ENCODE measurements at regions not wholly inside any gene's neighbourhood (a gene's known extent, or its start where the extent isn't known, plus 50 kb on each side); places are given as distances from the start of the nearest gene placed in this dataset. TPM values are rescaled to one million over a fixed set of nuclear protein-coding genes. Genes with fewer than 3 reads are reported as not detected.

DNA sequence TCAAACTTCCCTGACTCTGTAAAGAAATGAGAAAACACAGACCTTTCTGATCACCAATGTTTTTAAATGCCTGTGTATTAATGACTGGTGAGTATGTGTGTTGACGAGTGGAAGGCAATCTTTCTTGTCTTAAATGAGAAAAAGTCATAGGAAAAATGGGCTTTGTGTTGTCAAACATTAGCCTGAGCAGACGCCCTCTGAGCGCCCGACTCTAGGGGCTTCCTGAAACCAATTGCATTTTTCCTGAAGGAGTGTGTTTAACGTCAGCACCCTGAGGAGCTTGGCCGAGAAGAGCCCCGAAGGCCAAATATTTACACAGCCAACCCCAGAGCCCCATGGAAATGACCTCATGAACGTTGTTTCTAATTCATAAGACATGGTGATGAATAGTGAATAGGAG is 154.3 kb downstream of the PHF2 start:
- no peak overlapping the region for H3K4me3 ChIP-seq (ENCODE audit: low read depth, low read length)
- no peak overlapping the region for H3K27ac ChIP-seq (ENCODE audit: low read depth)
- H3K36me3 ChIP-seq (ENCODE audit: insufficient read depth) = no peaks in the 10 kb centered on the region
- DNase-seq (ENCODE audit: extremely low spot score) = no peak
- no peaks in the 10 kb centered on the region for H3K4me1 ChIP-seq (ENCODE audit: insufficient read depth)
- 42% methylated on average over 8 of the region's 8 CpGs for WGBS

GRCh38 chr9:93730217-93730616 is 153.8 kb downstream of the PHF2 start:
- no peaks in the 10 kb centered on the region for H3K4me1 ChIP-seq (ENCODE audit: insufficient read depth)
- no peak overlapping the region for H3K27ac ChIP-seq (ENCODE audit: low read depth)
- 49% methylated on average over 11 of the region's 11 CpGs for WGBS
- no peak overlapping the region for H3K4me3 ChIP-seq (ENCODE audit: low read depth, low read length)
- H3K36me3 ChIP-seq (ENCODE audit: insufficient read depth) = no peaks in the 10 kb centered on the region
- no peak for DNase-seq (ENCODE audit: extremely low spot score)

Small RNAs in the stretch of these regions (small RNA-seq; reads per million reads assigned to genes)
- not detected for gene MIR4291

Data from urinary bladder (tissue), 4 donors.